ENCODE measurements at regions not wholly inside any gene's neighbourhood (a gene's known extent, or its start where the extent isn't known, plus 50 kb on each side); places are given as distances from the start of the nearest gene placed in this dataset.

- Histone ChIP-seq H3K27me3 (ENCODE audit: control insufficient read depth in 2 of 2, insufficient read depth in 2 of 2, low read length in 2 of 2) (peaks cover 3 to 11% of the 10 kb centered on the region in 2 experiments; a peak in 2 of 5 replicates), H2AFZ (ENCODE audit: low read depth, low read length) (no peak overlapping the region), H3K9me1 (ENCODE audit: control insufficient read depth, insufficient read depth, low read length) (no peaks in the 10 kb centered on the region), H3K4me2 (ENCODE audit: insufficient read depth, low read length) (no peak overlapping the region), H3K79me2 (ENCODE audit: control insufficient read depth, insufficient read depth, low read length) (no peaks in the 10 kb centered on the region), H3K4me1 (replicated peaks in 1 of 2; ENCODE audit: control insufficient read depth in 2 of 2, insufficient read depth in 2 of 2, low read length in 2 of 2) (no peaks in the 10 kb centered on the region), H3K36me3 (ENCODE audit: control insufficient read depth, insufficient read depth, low read length) (no peaks in the 10 kb centered on the region), H3K9me3 (replicated peaks; ENCODE audit: control insufficient read depth, insufficient read depth, low read depth, low read length) (no peaks in the 10 kb centered on the region; the same call in 1 of the 2 replicates), H3K9ac (ENCODE audit: insufficient read depth in 1 of 2, low read depth in 2 of 2, low read length in 2 of 2) (no peak overlapping the region), H4K20me1 (replicated peaks; ENCODE audit: control insufficient read depth, insufficient read depth, low read length) (no peaks in the 10 kb centered on the region), H3K27ac (ENCODE audit: extremely low read depth, low read depth, low read length) (no peak overlapping the region), H3K4me3 (no peak overlapping the region)
- POLR2A ChIA-PET = interaction anchor here (1.1 to 1.2 kb wide), 2 partner anchors 10 to 25 kb away, joined by 3 to 5 read pairs; no protein-coding TSS in a partner anchor
- peak; percentile 68 for TF ChIP-seq MEIS2 (IDR thresholded peaks at IDR 0.05; ENCODE audit: partially characterized antibody)
- peak; percentile 31; the same call in 1 of the 2 replicates for TF ChIP-seq PKNOX1 (IDR thresholded peaks at IDR 0.05)
- TF ChIP-seq ATF7 (IDR thresholded peaks at IDR 0.05) = no peak
- TF ChIP-seq PBX2 (CRISPR knock-in tag; IDR thresholded peaks at IDR 0.05; ENCODE audit: low read depth) = no peak
- TF ChIP-seq PBX2 (tag; conservative IDR thresholded peaks at IDR 0.05; ENCODE audit: low read depth) = peak; percentile 43; the same call in 1 of the 2 replicates
- 6% methylated on average over 2 of the region's 2 CpGs for WGBS (ENCODE audit: insufficient coverage, low coverage, missing lambda C conversion rate)
- CTCF ChIA-PET (ENCODE audit: low intra/inter-chr PET ratio) = no interaction called here
- no peak for DNase-seq (ENCODE audit: extremely low read depth in 1 of 4, low spot score in 3 of 4)
- intact Hi-C loops (cut with micrococcal nuclease) (no loop called here), in situ Hi-C loops (cut with MboI) (no loop called here)
- BruUV-seq (replicated peaks) = no TSS peak
- FAIRE-seq = no peak
- no peak for ATAC-seq
These were observed 116.6 kb upstream of the PLXNC1 start for GRCh38 chr12:94031763-94032162.

All from K562 (cell line).